ENCODE measurements at regions not wholly inside any gene's neighbourhood (a gene's known extent, or its start where the extent isn't known, plus 50 kb on each side); places are given as distances from the start of the nearest gene placed in this dataset.

GRCh38 chr15:31957581-31957980, 72.7 kb upstream of the CHRNA7 start:
- H3K9me3 Mint-ChIP-seq: peaks cover 9 to 73% (median 24%) of the 10 kb centered on the region in 11 donors
- Histone ChIP-seq H3K4me3 (ENCODE audit: low read length) (no peak overlapping the region), H3K4me1 (ENCODE audit: control insufficient read depth in 2 of 2, insufficient read depth in 2 of 2, low read length in 2 of 2) (no peaks in the 10 kb centered on the region), H3K36me3 (ENCODE audit: control insufficient read depth in 2 of 3, insufficient read depth in 3 of 3, low read length in 3 of 3) (no peaks in the 10 kb centered on the region), H3K9me3 (ENCODE audit: control insufficient read depth in 2 of 3, low read length in 3 of 3) (peaks cover 0 to 28% (median 0%) of the 10 kb centered on the region in 3 experiments), H3K27ac (ENCODE audit: low read depth, low read length) (no peak overlapping the region), H3K27me3 (ENCODE audit: control insufficient read depth in 2 of 2, insufficient read depth in 2 of 2, low read length in 2 of 2) (no peaks in the 10 kb centered on the region)
- peaks cover 0 to 37% (median 30%) of the 10 kb centered on the region in 5 donors for H3K27me3 Mint-ChIP-seq
- intact Hi-C loops (cut with micrococcal nuclease): no loop called here
- H3K4me1 Mint-ChIP-seq: no peaks in the 10 kb centered on the region
- ChIA-PET CTCF (no interaction called here), POLR2A (no interaction called here)
- no peak overlapping the region for H3K27ac Mint-ChIP-seq
- DNase-seq (no peak), ATAC-seq (no peak)
- no peak overlapping the region for H3K4me3 Mint-ChIP-seq
- H3K36me3 Mint-ChIP-seq: peaks cover 0 to 8% (median 0%) of the 10 kb centered on the region in 5 donors

GRCh38 chr15:31964586-31965307, 65.6 kb upstream of the CHRNA7 start:
- no peaks in the 10 kb centered on the region for H3K36me3 ChIP-seq (ENCODE audit: control insufficient read depth in 2 of 3, insufficient read depth in 3 of 3, low read length in 3 of 3)
- Mint-ChIP-seq H3K4me1 (no peaks in the 10 kb centered on the region), H3K27me3 (peaks cover 4 to 43% (median 34%) of the 10 kb centered on the region in 5 donors), H3K27ac (no peak overlapping the region), H3K36me3 (no peaks in the 10 kb centered on the region), H3K9me3 (peaks cover 0 to 29% (median 7%) of the 10 kb centered on the region in 11 donors), H3K4me3 (no peak overlapping the region)
- H3K27me3 ChIP-seq (ENCODE audit: control insufficient read depth in 2 of 2, insufficient read depth in 2 of 2, low read length in 2 of 2): peaks cover 0 to 3% of the 10 kb centered on the region in 2 donors
- ATAC-seq: no peak
- DNase-seq: no peak
- no peaks in the 10 kb centered on the region for H3K4me1 ChIP-seq (ENCODE audit: control insufficient read depth in 2 of 2, insufficient read depth in 2 of 2, low read length in 2 of 2)
- CTCF ChIA-PET: no interaction called here
- no peak overlapping the region for H3K27ac ChIP-seq (ENCODE audit: low read depth, low read length)
- intact Hi-C loops (cut with micrococcal nuclease): no loop called here
- no peak overlapping the region for H3K4me3 ChIP-seq (ENCODE audit: low read length)
- H3K9me3 ChIP-seq (ENCODE audit: control insufficient read depth in 2 of 3, low read length in 3 of 3): peaks cover 0 to 8% (median 0%) of the 10 kb centered on the region in 3 experiments
- POLR2A ChIA-PET: no interaction called here

- DNase-seq: no peak
- H3K27ac Mint-ChIP-seq: no peak overlapping the region
- Histone ChIP-seq H3K4me1 (ENCODE audit: control insufficient read depth in 2 of 2, insufficient read depth in 2 of 2, low read length in 2 of 2) (peaks cover 0 to under 1% of the 10 kb centered on the region in 2 donors), H3K9me3 (ENCODE audit: control insufficient read depth in 2 of 3, low read length in 3 of 3) (no peaks in the 10 kb centered on the region), H3K27me3 (ENCODE audit: control insufficient read depth in 2 of 2, insufficient read depth in 2 of 2, low read length in 2 of 2) (peaks cover 0 to 3% of the 10 kb centered on the region in 2 donors), H3K27ac (ENCODE audit: low read depth, low read length) (no peak overlapping the region), H3K36me3 (ENCODE audit: control insufficient read depth in 2 of 3, insufficient read depth in 3 of 3, low read length in 3 of 3) (no peaks in the 10 kb centered on the region), H3K4me3 (ENCODE audit: low read length) (no peak overlapping the region)
- H3K36me3 Mint-ChIP-seq: no peaks in the 10 kb centered on the region
- ChIA-PET POLR2A (no interaction called here), CTCF (no interaction called here)
- no peaks in the 10 kb centered on the region for H3K9me3 Mint-ChIP-seq
- intact Hi-C loops (cut with micrococcal nuclease): loop anchor here in 1 of 2 donors (10.0 kb wide), 1 partner anchor 325 kb away; no protein-coding TSS in a partner anchor
- H3K4me3 Mint-ChIP-seq: no peak overlapping the region
- no peak for ATAC-seq
- peaks cover 0 to 6% (median 3%) of the 10 kb centered on the region in 7 donors for H3K4me1 Mint-ChIP-seq
- peaks cover 10 to 32% (median 24%) of the 10 kb centered on the region in 5 donors for H3K27me3 Mint-ChIP-seq
These were observed 60.3 kb upstream of the CHRNA7 start for GRCh38 chr15:31970007-31970406.

GRCh38 chr15:31973197-31973596, 57.1 kb upstream of the CHRNA7 start:
- ATAC-seq: no peak
- H3K4me1 Mint-ChIP-seq: peaks cover 0 to 19% (median 12%) of the 10 kb centered on the region in 7 donors

GRCh38 chr15:31974154-31974794, 56.0 kb upstream of the CHRNA7 start:
- peaks cover 14 to 40% (median 38%) of the 10 kb centered on the region in 5 donors for H3K27me3 Mint-ChIP-seq
- no peaks in the 10 kb centered on the region for H3K9me3 Mint-ChIP-seq

More at GRCh38 chr15:31973197-31973596, 57.1 kb upstream of the CHRNA7 start:
- Mint-ChIP-seq H3K36me3 (no peaks in the 10 kb centered on the region), H3K4me3 (no peak overlapping the region), H3K9me3 (no peaks in the 10 kb centered on the region), H3K27me3 (peaks cover 16 to 37% (median 34%) of the 10 kb centered on the region in 5 donors), H3K27ac (no peak overlapping the region)
- ChIA-PET POLR2A (no interaction called here), CTCF (no interaction called here)
- DNase-seq: no peak
- Histone ChIP-seq H3K36me3 (ENCODE audit: control insufficient read depth in 2 of 3, insufficient read depth in 3 of 3, low read length in 3 of 3) (no peaks in the 10 kb centered on the region), H3K27me3 (ENCODE audit: control insufficient read depth in 2 of 2, insufficient read depth in 2 of 2, low read length in 2 of 2) (no peaks in the 10 kb centered on the region), H3K4me1 (ENCODE audit: control insufficient read depth in 2 of 2, insufficient read depth in 2 of 2, low read length in 2 of 2) (peaks cover 0 to 7% of the 10 kb centered on the region in 2 donors), H3K27ac (ENCODE audit: low read depth, low read length) (no peak overlapping the region), H3K9me3 (ENCODE audit: control insufficient read depth in 2 of 3, low read length in 3 of 3) (no peaks in the 10 kb centered on the region), H3K4me3 (ENCODE audit: low read length) (no peak overlapping the region)
- intact Hi-C loops (cut with micrococcal nuclease): loop anchor here in 1 of 2 donors (10.0 kb wide), 1 partner anchor 328 kb away; no protein-coding TSS in a partner anchor

GRCh38 chr15:31974855-31975829, 55.2 kb upstream of the CHRNA7 start:
- H3K27me3 Mint-ChIP-seq: peaks cover 11 to 39% (median 33%) of the 10 kb centered on the region in 5 donors
- H3K4me1 Mint-ChIP-seq: peaks cover 0 to 22% (median 12%) of the 10 kb centered on the region in 7 donors
- no peak overlapping the region for H3K4me3 ChIP-seq (ENCODE audit: low read length)
- no peaks in the 10 kb centered on the region for H3K36me3 Mint-ChIP-seq
- no peaks in the 10 kb centered on the region for H3K9me3 Mint-ChIP-seq
- POLR2A ChIA-PET: no interaction called here
- intact Hi-C loops (cut with micrococcal nuclease): loop anchor here in 1 of 2 donors (5.0 to 10.0 kb wide), 2 partner anchors 330 to 1313 kb away; no protein-coding TSS in a partner anchor
- no peaks in the 10 kb centered on the region for H3K36me3 ChIP-seq (ENCODE audit: control insufficient read depth in 2 of 3, insufficient read depth in 3 of 3, low read length in 3 of 3)
- H3K27ac Mint-ChIP-seq: peak overlapping the region in 1 of 9 donors; percentile 24
- H3K27ac ChIP-seq (ENCODE audit: low read depth, low read length): no peak overlapping the region
- no peaks in the 10 kb centered on the region for H3K9me3 ChIP-seq (ENCODE audit: control insufficient read depth in 2 of 3, low read length in 3 of 3)
- DNase-seq: peak in 4 of 9 donors; percentile 12 to 40 (median 31)
- H3K27me3 ChIP-seq (ENCODE audit: control insufficient read depth in 2 of 2, insufficient read depth in 2 of 2, low read length in 2 of 2): no peaks in the 10 kb centered on the region
- H3K4me1 ChIP-seq (ENCODE audit: control insufficient read depth in 2 of 2, insufficient read depth in 2 of 2, low read length in 2 of 2): peaks cover 0 to 7% of the 10 kb centered on the region in 2 donors
- CTCF ChIA-PET: interaction anchor here (0.7 to 1.3 kb wide), 2 partner anchors 20 to 1313 kb away, joined by 4 to 5 read pairs; no protein-coding TSS in a partner anchor
- H3K4me3 Mint-ChIP-seq: peak overlapping the region; percentile 5 to 79 (median 42)
- ATAC-seq: no peak

More at GRCh38 chr15:31974154-31974794, 56.0 kb upstream of the CHRNA7 start:
- no peaks in the 10 kb centered on the region for H3K27me3 ChIP-seq (ENCODE audit: control insufficient read depth in 2 of 2, insufficient read depth in 2 of 2, low read length in 2 of 2)
- CTCF ChIA-PET: interaction anchor here (0.7 to 1.3 kb wide), 2 partner anchors 21 to 1312 kb away, joined by 4 to 5 read pairs; no protein-coding TSS in a partner anchor
- H3K9me3 ChIP-seq (ENCODE audit: control insufficient read depth in 2 of 3, low read length in 3 of 3): no peaks in the 10 kb centered on the region
- no peak for DNase-seq
- intact Hi-C loops (cut with micrococcal nuclease): loop anchor here in 1 of 2 donors (10.0 kb wide), 1 partner anchor 329 kb away; no protein-coding TSS in a partner anchor
- POLR2A ChIA-PET: no interaction called here
- H3K4me1 Mint-ChIP-seq: peaks cover 0 to 22% (median 12%) of the 10 kb centered on the region in 7 donors
- H3K4me3 ChIP-seq (ENCODE audit: low read length): no peak overlapping the region
- peaks cover 0 to 7% of the 10 kb centered on the region in 2 donors for H3K4me1 ChIP-seq (ENCODE audit: control insufficient read depth in 2 of 2, insufficient read depth in 2 of 2, low read length in 2 of 2)
- H3K4me3 Mint-ChIP-seq: peak overlapping the region in 3 of 10 donors; percentile 26 to 79 (median 35)
- no peak overlapping the region for H3K27ac Mint-ChIP-seq
- no peak overlapping the region for H3K27ac ChIP-seq (ENCODE audit: low read depth, low read length)
- no peaks in the 10 kb centered on the region for H3K36me3 Mint-ChIP-seq
- H3K36me3 ChIP-seq (ENCODE audit: control insufficient read depth in 2 of 3, insufficient read depth in 3 of 3, low read length in 3 of 3): no peaks in the 10 kb centered on the region
- no peak for ATAC-seq
